HEK293T (cell line): ENCODE measurements at regions not wholly inside any gene's neighbourhood (a gene's known extent, or its start where the extent isn't known, plus 50 kb on each side); places are given as distances from the start of the nearest gene placed in this dataset.

Experiments used
- FOXA1 ChIP-seq: fragments of 450-650 bp; IDR thresholded peaks from 2 replicates; pipeline ENCODE4 v1.6.1; 2016; ENCODE audit warnings: mild to moderate bottlenecking
- FOXK2 ChIP-seq: fragments of 450-650 bp; IDR thresholded peaks from 2 replicates; pipeline ENCODE4 v1.6.1; 2016; ENCODE audit warnings: mild to moderate bottlenecking
- FOXM1 ChIP-seq: fragments of 450-650 bp; IDR thresholded peaks from 2 replicates; pipeline ENCODE4 v1.6.1; 2017; ENCODE audit warnings: mild to moderate bottlenecking, borderline replicate concordance
- LEF1 ChIP-seq: fragments of 450-650 bp; IDR thresholded peaks from 2 replicates; pipeline ENCODE4 v1.6.1; 2017; ENCODE audit warnings: mild to moderate bottlenecking, borderline replicate concordance
- NFRKB ChIP-seq: fragments of 450-650 bp; IDR thresholded peaks from 2 replicates; pipeline ENCODE4 v1.6.1; 2016; ENCODE audit warnings: mild to moderate bottlenecking, moderate library complexity
- PKNOX1 ChIP-seq: fragments of 450-650 bp; IDR thresholded peaks from 2 replicates; pipeline ENCODE4 v1.6.1; 2016
- SP1 ChIP-seq: fragments of 450-650 bp; IDR thresholded peaks from 2 replicates; pipeline ENCODE4 v1.6.1; 2017
- SUZ12 ChIP-seq: fragments of 450-650 bp; IDR thresholded peaks from 2 replicates; pipeline ENCODE4 v1.6.1; 2016; ENCODE audit warnings: mild to moderate bottlenecking

- TF ChIP-seq FOXM1 = no peak
- TF ChIP-seq SP1 = no peak
- TF ChIP-seq SUZ12 = no peak
- no peak for TF ChIP-seq FOXA1
- TF ChIP-seq FOXK2 = no peak
- TF ChIP-seq PKNOX1 = no peak
- no peak for TF ChIP-seq NFRKB
- TF ChIP-seq LEF1 = no peak
These were observed 1560.3 kb downstream of the MRPL39 start for GRCh38 chr21:24046829-24047443.
